ENCODE measurements at regions not wholly inside any gene's neighbourhood (a gene's known extent, or its start where the extent isn't known, plus 50 kb on each side); places are given as distances from the start of the nearest gene placed in this dataset.

DNA sequence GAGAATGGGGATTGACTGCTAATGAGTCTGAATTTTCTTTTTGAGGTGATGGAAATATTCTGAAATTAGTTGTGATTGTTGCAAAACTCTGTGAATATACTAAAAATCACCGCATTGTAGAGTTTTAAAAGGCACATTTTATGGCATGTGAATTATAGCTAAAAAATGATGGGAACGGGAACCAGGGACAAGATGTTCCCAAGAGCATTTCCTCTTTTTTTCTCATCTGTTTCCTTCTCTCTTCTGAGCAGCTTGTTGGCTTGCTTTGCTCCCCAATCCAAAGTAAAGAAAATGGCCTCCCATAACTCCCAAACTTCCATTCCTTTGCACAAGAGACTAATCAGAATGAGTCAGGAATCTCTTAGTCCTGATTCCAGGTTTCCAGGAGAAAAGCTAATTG lies 459.2 kb downstream of the TSHZ3 start:
- TF ChIP-seq EP300 (IDR thresholded peaks at IDR 0.05) = peak in 1 of 2 donors; percentile 60
- TF ChIP-seq, protein P1, sequence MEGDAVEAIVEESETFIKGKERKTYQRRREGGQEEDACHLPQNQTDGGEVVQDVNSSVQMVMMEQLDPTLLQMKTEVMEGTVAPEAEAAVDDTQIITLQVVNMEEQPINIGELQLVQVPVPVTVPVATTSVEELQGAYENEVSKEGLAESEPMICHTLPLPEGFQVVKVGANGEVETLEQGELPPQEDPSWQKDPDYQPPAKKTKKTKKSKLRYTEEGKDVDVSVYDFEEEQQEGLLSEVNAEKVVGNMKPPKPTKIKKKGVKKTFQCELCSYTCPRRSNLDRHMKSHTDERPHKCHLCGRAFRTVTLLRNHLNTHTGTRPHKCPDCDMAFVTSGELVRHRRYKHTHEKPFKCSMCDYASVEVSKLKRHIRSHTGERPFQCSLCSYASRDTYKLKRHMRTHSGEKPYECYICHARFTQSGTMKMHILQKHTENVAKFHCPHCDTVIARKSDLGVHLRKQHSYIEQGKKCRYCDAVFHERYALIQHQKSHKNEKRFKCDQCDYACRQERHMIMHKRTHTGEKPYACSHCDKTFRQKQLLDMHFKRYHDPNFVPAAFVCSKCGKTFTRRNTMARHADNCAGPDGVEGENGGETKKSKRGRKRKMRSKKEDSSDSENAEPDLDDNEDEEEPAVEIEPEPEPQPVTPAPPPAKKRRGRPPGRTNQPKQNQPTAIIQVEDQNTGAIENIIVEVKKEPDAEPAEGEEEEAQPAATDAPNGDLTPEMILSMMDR (IDR thresholded peaks at IDR 0.05) = no peak
- no peak overlapping the region for H3K4me3 ChIP-seq
- H3K4me1 ChIP-seq = no peaks in the 10 kb centered on the region
- H3K36me3 ChIP-seq = no peaks in the 10 kb centered on the region
- WGBS, 2 donors = 58 to 67% methylated on average over 2 of the region's 2 CpGs
- no peak for DNase-seq (ENCODE audit: low spot score in 2 of 2)
- peak overlapping the region in 1 of 4 donors; percentile 29 for H3K27ac ChIP-seq
- no peaks in the 10 kb centered on the region for H3K9me3 ChIP-seq
- no peaks in the 10 kb centered on the region for H3K27me3 ChIP-seq

DNA sequence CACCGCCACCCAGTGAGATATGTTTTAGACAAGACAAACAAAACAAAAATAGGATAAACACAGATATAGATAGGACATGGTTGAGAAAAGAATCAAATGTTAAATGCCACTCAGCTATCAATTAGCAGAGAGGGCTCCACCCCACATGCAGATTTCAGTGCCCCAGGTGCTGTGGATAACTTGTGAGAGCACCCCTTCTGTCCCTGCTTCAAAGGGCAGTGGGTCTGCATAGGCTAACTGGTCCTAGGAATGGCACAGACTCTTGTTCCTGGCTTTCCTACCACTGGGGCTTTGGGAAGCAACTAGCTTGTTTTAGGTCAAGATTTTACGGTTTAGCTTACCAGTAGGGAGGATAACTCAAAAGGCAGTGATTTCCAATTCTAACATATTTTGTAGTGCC lies 460.3 kb downstream of the TSHZ3 start:
- H3K27ac ChIP-seq = peak overlapping the region in 1 of 4 donors; percentile 50
- WGBS, 2 donors = 88 to 90% methylated on average over 2 of the region's 2 CpGs
- H3K9me3 ChIP-seq = no peaks in the 10 kb centered on the region

DNA sequence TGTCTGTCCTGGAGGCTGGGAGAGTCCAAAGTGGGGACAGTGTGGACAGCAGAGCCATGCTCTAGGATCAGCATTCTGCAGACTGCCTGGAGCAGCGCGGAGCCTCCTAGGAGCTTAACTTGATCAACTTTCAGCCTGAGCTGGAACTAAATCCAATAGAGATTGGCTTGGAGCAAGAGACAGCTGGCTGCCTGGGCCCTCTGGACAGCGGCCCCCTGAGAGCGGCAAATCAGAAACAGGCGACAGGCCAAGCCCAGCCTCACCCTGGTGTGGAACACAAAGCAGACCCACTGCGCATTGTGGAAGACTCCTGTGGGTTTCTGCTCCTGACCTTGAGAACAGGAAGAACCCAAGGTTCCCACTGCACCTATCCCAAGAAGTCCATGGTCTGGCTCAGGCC lies 462.2 kb downstream of the TSHZ3 start:
- H3K27me3 ChIP-seq = no peaks in the 10 kb centered on the region

More for the DNA sequence above, 460.3 kb downstream of the TSHZ3 start:
- TF ChIP-seq EP300 (IDR thresholded peaks at IDR 0.05) (no peak), POLR2A (IDR thresholded peaks at IDR 0.05) (no peak)
- TF ChIP-seq, protein P1 (IDR thresholded peaks at IDR 0.05) = no peak
- no peak overlapping the region for H3K4me3 ChIP-seq
- no peak for DNase-seq (ENCODE audit: low spot score in 2 of 2)
- no peaks in the 10 kb centered on the region for H3K36me3 ChIP-seq
- H3K27me3 ChIP-seq = no peaks in the 10 kb centered on the region
- H3K4me1 ChIP-seq = no peaks in the 10 kb centered on the region

DNA sequence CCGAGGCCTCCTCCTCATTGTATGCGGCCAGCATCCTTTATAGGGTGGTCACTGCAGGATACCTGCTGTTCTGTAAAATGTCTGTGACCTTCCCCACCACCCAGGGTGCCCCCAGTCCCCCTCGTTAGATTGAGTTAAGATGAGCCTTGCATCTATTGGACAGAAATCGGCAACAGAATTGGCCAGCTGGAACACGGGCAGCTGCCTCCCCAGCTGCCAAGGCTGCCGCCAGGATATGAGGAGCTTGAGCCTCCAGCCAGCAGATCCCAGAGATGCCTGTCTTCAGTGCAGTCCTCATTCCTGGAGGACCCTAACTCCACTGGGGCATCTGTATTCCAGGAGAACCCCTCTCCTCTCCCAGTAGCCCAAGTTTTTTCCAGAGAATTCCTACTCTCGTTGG lies 463.0 kb downstream of the TSHZ3 start:
- Histone ChIP-seq H3K36me3 (no peaks in the 10 kb centered on the region), H3K4me1 (peaks cover 0 to 9% (median 0%) of the 10 kb centered on the region in 4 donors), H3K4me3 (no peak overlapping the region), H3K9me3 (no peaks in the 10 kb centered on the region), H3K27ac (no peak overlapping the region), H3K27me3 (no peaks in the 10 kb centered on the region)
- WGBS, 2 donors = 81 to 85% methylated on average over 7 of the region's 7 CpGs
- DNase-seq (ENCODE audit: low spot score in 2 of 2) = no peak
- TF ChIP-seq EP300 (IDR thresholded peaks at IDR 0.05) (no peak), POLR2A (IDR thresholded peaks at IDR 0.05) (no peak)
- TF ChIP-seq, protein P1 (IDR thresholded peaks at IDR 0.05) = no peak

More for the DNA sequence above, 462.2 kb downstream of the TSHZ3 start:
- Histone ChIP-seq H3K9me3 (no peaks in the 10 kb centered on the region), H3K4me1 (peaks cover 0 to 9% (median 0%) of the 10 kb centered on the region in 4 donors), H3K36me3 (no peaks in the 10 kb centered on the region), H3K27ac (no peak overlapping the region), H3K4me3 (no peak overlapping the region)
- WGBS, 2 donors = 90 to 97% methylated on average over 4 to 6 of the region's 6 CpGs
- TF ChIP-seq, protein P1 (IDR thresholded peaks at IDR 0.05) = no peak
- no peak for TF ChIP-seq EP300 (IDR thresholded peaks at IDR 0.05)
- no peak for TF ChIP-seq POLR2A (IDR thresholded peaks at IDR 0.05)
- DNase-seq (ENCODE audit: low spot score in 2 of 2) = no peak

DNA sequence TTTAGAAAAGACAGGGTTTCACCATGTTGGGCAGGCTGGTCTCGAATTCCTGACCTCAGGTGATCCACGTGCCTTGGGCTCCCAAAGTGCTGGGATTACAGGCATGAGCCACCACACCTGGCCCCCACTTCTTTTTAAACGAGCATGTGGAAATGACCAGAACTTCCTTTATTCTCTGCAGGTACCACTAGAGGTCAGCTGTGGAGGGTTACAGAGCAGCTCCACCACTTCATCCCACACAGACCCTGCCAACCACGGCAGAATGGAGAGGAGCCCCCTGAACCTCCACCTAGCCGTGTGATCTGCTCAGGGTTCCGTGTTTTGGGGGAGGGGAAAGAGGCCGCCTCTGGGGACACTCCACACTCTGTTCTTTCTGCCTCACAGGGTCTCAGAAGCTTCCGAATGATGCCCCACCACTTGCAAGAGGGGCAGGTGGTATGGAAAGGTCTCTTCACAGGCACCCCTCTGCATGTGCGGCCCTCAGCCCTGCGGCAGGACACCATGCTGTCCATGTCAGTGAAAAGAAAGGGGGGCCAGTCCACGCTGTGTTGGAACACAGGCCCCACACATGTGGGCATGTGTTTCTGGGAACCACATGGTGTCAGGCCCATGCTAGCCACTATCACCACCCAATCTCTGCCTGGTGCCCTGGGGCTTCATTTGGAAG lies 465.0 kb downstream of the TSHZ3 start:
- 88 to 94% methylated on average over 10 to 11 of the region's 11 CpGs for WGBS, 2 donors
- H3K36me3 ChIP-seq = no peaks in the 10 kb centered on the region
- H3K4me3 ChIP-seq = no peak overlapping the region
- no peak for DNase-seq (ENCODE audit: low spot score in 2 of 2)
- no peaks in the 10 kb centered on the region for H3K9me3 ChIP-seq
- TF ChIP-seq, protein P1 (IDR thresholded peaks at IDR 0.05) = no peak
- no peak for TF ChIP-seq POLR2A (IDR thresholded peaks at IDR 0.05)
- TF ChIP-seq EP300 (IDR thresholded peaks at IDR 0.05) = no peak
- no peaks in the 10 kb centered on the region for H3K27me3 ChIP-seq
- no peak overlapping the region for H3K27ac ChIP-seq
- H3K4me1 ChIP-seq = peaks cover 0 to 9% (median 0%) of the 10 kb centered on the region in 4 donors

All from tibial nerve (tissue), 4 donors.